ENCODE measurements at regions not wholly inside any gene's neighbourhood (a gene's known extent, or its start where the extent isn't known, plus 50 kb on each side); places are given as distances from the start of the nearest gene placed in this dataset.

GRCh38 chr11:128133501-128133900, 453.9 kb downstream of the ETS1 start:
- TF ChIP-seq SREBF2 (IDR thresholded peaks at IDR 0.05) (no peak), POLR2A (IDR thresholded peaks at IDR 0.05; ENCODE audit: low read length) (no peak), RFX5 (IDR thresholded peaks at IDR 0.05) (no peak), JUNB (IDR thresholded peaks at IDR 0.05) (no peak), MAFK (IDR thresholded peaks at IDR 0.05; ENCODE audit: partially characterized antibody) (no peak), SMC3 (IDR thresholded peaks at IDR 0.05) (no peak), HOXB13 (CRISPR knock-in tag; IDR thresholded peaks at IDR 0.05; ENCODE audit: low read depth) (no peak), NR3C1 (IDR thresholded peaks at IDR 0.05) (no peak), HEYL (CRISPR knock-in tag; IDR thresholded peaks at IDR 0.05) (no peak), MYC (IDR thresholded peaks at IDR 0.05; ENCODE audit: borderline replicate concordance, low read length) (no peak), EHF (CRISPR knock-in tag; IDR thresholded peaks at IDR 0.05) (no peak), RCOR1 (IDR thresholded peaks at IDR 0.05; ENCODE audit: low read depth, low read length) (no peak), FOXS1 (CRISPR knock-in tag; IDR thresholded peaks at IDR 0.05) (no peak), BCL3 (IDR thresholded peaks at IDR 0.05) (no peak), RARB (CRISPR knock-in tag; IDR thresholded peaks at IDR 0.05) (no peak), NFE2L2 (conservative IDR thresholded peaks at IDR 0.05; ENCODE audit: low read length) (no peak)
- Histone ChIP-seq H3K9me3 (no peaks in the 10 kb centered on the region), H3K4me1 (no peaks in the 10 kb centered on the region), H3K4me3 (no peak overlapping the region), H3K4me2 (no peak overlapping the region), H3K27ac (no peak overlapping the region)
- 40% methylated on average over 3 of the region's 3 CpGs for WGBS (ENCODE audit: missing lambda C conversion rate)
- ChIA-PET CTCF (interaction anchor here (2.7 kb wide), 1 partner anchor 24 kb away, joined by 9 read pairs; no protein-coding TSS in a partner anchor), POLR2A (no interaction called here)
- ATAC-seq (no peak), FAIRE-seq (no peak), DNase-seq (ENCODE audit: low read depth in 1 of 2, low spot score in 1 of 2) (no peak)

GRCh38 chr11:128130052-128130451, 457.3 kb downstream of the ETS1 start:
- TF ChIP-seq HOXB5 (CRISPR knock-in tag; IDR thresholded peaks at IDR 0.05) (no peak), HMGXB4 (CRISPR knock-in tag; IDR thresholded peaks at IDR 0.05; ENCODE audit: borderline replicate concordance) (no peak), JUN (IDR thresholded peaks at IDR 0.05) (no peak), HOXB13 (CRISPR knock-in tag; IDR thresholded peaks at IDR 0.05; ENCODE audit: low read depth) (no peak), RCOR1 (IDR thresholded peaks at IDR 0.05; ENCODE audit: low read depth, low read length) (no peak), ZSCAN20 (CRISPR knock-in tag; IDR thresholded peaks at IDR 0.05) (no peak), RAD21 (conservative IDR thresholded peaks at IDR 0.05 in 1 of 2, IDR thresholded peaks at IDR 0.05 in 1 of 2) (no peak), JUNB (IDR thresholded peaks at IDR 0.05) (no peak), EHF (CRISPR knock-in tag; IDR thresholded peaks at IDR 0.05) (no peak), EP300 (IDR thresholded peaks at IDR 0.05) (no peak), TFCP2L1 (CRISPR knock-in tag; IDR thresholded peaks at IDR 0.05) (no peak), CBX2 (IDR thresholded peaks at IDR 0.05; ENCODE audit: borderline replicate concordance, low read depth) (no peak), EHMT2 (IDR thresholded peaks at IDR 0.05; ENCODE audit: low read depth) (no peak), BHLHE40 (IDR thresholded peaks at IDR 0.05; ENCODE audit: low read depth, low read length) (no peak), HOXA7 (CRISPR knock-in tag; IDR thresholded peaks at IDR 0.05) (no peak)
- TF ChIP-seq, protein P1, sequence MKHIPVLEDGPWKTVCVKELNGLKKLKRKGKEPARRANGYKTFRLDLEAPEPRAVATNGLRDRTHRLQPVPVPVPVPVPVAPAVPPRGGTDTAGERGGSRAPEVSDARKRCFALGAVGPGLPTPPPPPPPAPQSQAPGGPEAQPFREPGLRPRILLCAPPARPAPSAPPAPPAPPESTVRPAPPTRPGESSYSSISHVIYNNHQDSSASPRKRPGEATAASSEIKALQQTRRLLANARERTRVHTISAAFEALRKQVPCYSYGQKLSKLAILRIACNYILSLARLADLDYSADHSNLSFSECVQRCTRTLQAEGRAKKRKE (CRISPR knock-in tag; IDR thresholded peaks at IDR 0.05; ENCODE audit: low read depth) = no peak
- TF ChIP-seq, protein P2, sequence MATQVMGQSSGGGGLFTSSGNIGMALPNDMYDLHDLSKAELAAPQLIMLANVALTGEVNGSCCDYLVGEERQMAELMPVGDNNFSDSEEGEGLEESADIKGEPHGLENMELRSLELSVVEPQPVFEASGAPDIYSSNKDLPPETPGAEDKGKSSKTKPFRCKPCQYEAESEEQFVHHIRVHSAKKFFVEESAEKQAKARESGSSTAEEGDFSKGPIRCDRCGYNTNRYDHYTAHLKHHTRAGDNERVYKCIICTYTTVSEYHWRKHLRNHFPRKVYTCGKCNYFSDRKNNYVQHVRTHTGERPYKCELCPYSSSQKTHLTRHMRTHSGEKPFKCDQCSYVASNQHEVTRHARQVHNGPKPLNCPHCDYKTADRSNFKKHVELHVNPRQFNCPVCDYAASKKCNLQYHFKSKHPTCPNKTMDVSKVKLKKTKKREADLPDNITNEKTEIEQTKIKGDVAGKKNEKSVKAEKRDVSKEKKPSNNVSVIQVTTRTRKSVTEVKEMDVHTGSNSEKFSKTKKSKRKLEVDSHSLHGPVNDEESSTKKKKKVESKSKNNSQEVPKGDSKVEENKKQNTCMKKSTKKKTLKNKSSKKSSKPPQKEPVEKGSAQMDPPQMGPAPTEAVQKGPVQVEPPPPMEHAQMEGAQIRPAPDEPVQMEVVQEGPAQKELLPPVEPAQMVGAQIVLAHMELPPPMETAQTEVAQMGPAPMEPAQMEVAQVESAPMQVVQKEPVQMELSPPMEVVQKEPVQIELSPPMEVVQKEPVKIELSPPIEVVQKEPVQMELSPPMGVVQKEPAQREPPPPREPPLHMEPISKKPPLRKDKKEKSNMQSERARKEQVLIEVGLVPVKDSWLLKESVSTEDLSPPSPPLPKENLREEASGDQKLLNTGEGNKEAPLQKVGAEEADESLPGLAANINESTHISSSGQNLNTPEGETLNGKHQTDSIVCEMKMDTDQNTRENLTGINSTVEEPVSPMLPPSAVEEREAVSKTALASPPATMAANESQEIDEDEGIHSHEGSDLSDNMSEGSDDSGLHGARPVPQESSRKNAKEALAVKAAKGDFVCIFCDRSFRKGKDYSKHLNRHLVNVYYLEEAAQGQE (IDR thresholded peaks at IDR 0.05) = no peak
- FAIRE-seq = no peak
- Histone ChIP-seq H3K27ac (no peak overlapping the region), H3K4me3 (no peak overlapping the region), H3K4me2 (no peak overlapping the region), H3K9me3 (no peaks in the 10 kb centered on the region), H3K4me1 (no peaks in the 10 kb centered on the region)
- CTCF ChIA-PET = interaction anchor here (1.4 to 3.2 kb wide), 2 partner anchors 27 to 502 kb away, joined by 3 to 16 read pairs; no protein-coding TSS in a partner anchor
- no peak for DNase-seq (ENCODE audit: low read depth in 1 of 2, low spot score in 1 of 2)
- POLR2A ChIA-PET = no interaction called here
- no peak for ATAC-seq
